ENCODE measurements at regions not wholly inside any gene's neighbourhood (a gene's known extent, or its start where the extent isn't known, plus 50 kb on each side); places are given as distances from the start of the nearest gene placed in this dataset.

DNA sequence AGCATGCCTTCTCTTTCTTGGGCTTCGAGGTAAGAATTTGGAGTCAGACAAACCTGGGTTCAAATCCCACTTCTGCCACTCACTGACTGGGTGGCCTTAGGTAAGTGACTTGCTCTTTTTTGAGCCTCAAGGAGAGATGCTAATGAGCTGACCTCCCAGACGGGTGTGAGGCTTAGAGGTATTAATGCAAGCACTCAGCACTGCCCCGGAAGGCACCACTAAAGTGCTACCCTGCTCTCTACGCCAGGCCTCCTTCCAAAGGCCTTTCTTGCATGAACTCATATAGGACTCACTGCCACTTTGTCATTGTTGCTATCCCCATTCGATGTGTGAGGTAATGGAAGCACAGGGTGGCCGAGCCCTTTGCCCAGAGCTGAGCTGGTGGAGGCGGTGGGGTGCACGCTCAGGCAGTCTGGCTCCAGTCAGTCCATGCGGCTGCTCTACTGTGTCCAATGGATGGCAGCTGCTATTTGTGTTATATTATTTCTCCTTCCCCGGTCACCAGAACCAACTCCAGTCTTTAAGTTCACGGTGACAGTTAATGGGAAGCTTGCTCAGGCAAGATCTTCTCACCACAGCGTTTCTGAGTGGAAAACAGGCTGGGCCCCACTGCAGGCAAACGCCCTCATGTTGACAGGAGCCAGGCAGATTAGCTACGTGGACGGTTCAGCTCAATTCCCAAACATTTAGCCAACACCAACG, 55.2 kb upstream of the MLN start:
- Histone ChIP-seq H3K4me2 (ENCODE audit: insufficient read depth, low read length) (no peak overlapping the region), H2AFZ (ENCODE audit: low read depth, low read length) (no peak overlapping the region), H3K4me3 (ENCODE audit: low read depth in 1 of 2, low read length in 2 of 2) (no peak overlapping the region)

GRCh38 chr6:33857932-33858475, 54.2 kb upstream of the MLN start:
- peaks cover 50% of the 10 kb centered on the region for H4K20me1 ChIP-seq (ENCODE audit: insufficient read depth, low read length)
- no peak for TF ChIP-seq EZH2 (IDR thresholded peaks at IDR 0.05; ENCODE audit: borderline replicate concordance, low read depth, low read length, severe bottlenecking)
- TF ChIP-seq, protein P1, sequence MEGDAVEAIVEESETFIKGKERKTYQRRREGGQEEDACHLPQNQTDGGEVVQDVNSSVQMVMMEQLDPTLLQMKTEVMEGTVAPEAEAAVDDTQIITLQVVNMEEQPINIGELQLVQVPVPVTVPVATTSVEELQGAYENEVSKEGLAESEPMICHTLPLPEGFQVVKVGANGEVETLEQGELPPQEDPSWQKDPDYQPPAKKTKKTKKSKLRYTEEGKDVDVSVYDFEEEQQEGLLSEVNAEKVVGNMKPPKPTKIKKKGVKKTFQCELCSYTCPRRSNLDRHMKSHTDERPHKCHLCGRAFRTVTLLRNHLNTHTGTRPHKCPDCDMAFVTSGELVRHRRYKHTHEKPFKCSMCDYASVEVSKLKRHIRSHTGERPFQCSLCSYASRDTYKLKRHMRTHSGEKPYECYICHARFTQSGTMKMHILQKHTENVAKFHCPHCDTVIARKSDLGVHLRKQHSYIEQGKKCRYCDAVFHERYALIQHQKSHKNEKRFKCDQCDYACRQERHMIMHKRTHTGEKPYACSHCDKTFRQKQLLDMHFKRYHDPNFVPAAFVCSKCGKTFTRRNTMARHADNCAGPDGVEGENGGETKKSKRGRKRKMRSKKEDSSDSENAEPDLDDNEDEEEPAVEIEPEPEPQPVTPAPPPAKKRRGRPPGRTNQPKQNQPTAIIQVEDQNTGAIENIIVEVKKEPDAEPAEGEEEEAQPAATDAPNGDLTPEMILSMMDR (IDR thresholded peaks at IDR 0.05; ENCODE audit: borderline replicate concordance, extremely low read depth, low read length, poor library complexity, severe bottlenecking) = no peak
- no peaks in the 10 kb centered on the region for H3K9me3 ChIP-seq (ENCODE audit: insufficient read depth, low read length, severe bottlenecking)
- H3K4me1 ChIP-seq (ENCODE audit: insufficient read depth, low read length) = no peaks in the 10 kb centered on the region
- DNase-seq = no peak
- H3K36me3 ChIP-seq (ENCODE audit: insufficient read depth, low read length) = no peaks in the 10 kb centered on the region
- H2AFZ ChIP-seq (ENCODE audit: low read depth, low read length) = no peak overlapping the region
- H3K4me2 ChIP-seq (ENCODE audit: insufficient read depth, low read length) = no peak overlapping the region
- no peaks in the 10 kb centered on the region for H3K79me2 ChIP-seq (ENCODE audit: insufficient read depth, low read length)
- no peak overlapping the region for H3K27ac ChIP-seq (ENCODE audit: low read length)
- no peak overlapping the region for H3K4me3 ChIP-seq (ENCODE audit: low read depth in 1 of 2, low read length in 2 of 2)
- H3K27me3 ChIP-seq (ENCODE audit: insufficient read depth, low read length, poor library complexity) = peaks cover 44% of the 10 kb centered on the region
- no peak for ATAC-seq (ENCODE audit: insufficient read depth, low read depth)
- H3K9ac ChIP-seq (ENCODE audit: low read depth, low read length) = no peak overlapping the region

More for the DNA sequence above, 55.2 kb upstream of the MLN start:
- H4K20me1 ChIP-seq (ENCODE audit: insufficient read depth, low read length) = peaks cover 47% of the 10 kb centered on the region
- ATAC-seq (ENCODE audit: insufficient read depth, low read depth) = no peak
- DNase-seq = no peak
- H3K27ac ChIP-seq (ENCODE audit: low read length) = no peak overlapping the region
- TF ChIP-seq, protein P1 (IDR thresholded peaks at IDR 0.05; ENCODE audit: borderline replicate concordance, extremely low read depth, low read length, poor library complexity, severe bottlenecking) = no peak
- TF ChIP-seq EZH2 (IDR thresholded peaks at IDR 0.05; ENCODE audit: borderline replicate concordance, low read depth, low read length, severe bottlenecking) = no peak
- no peaks in the 10 kb centered on the region for H3K4me1 ChIP-seq (ENCODE audit: insufficient read depth, low read length)
- no peaks in the 10 kb centered on the region for H3K36me3 ChIP-seq (ENCODE audit: insufficient read depth, low read length)
- H3K9me3 ChIP-seq (ENCODE audit: insufficient read depth, low read length, severe bottlenecking) = no peaks in the 10 kb centered on the region
- H3K9ac ChIP-seq (ENCODE audit: low read depth, low read length) = no peak overlapping the region
- H3K79me2 ChIP-seq (ENCODE audit: insufficient read depth, low read length) = no peaks in the 10 kb centered on the region
- peaks cover 47% of the 10 kb centered on the region for H3K27me3 ChIP-seq (ENCODE audit: insufficient read depth, low read length, poor library complexity)

GRCh38 chr6:33857093-33857931, 53.5 kb upstream of the MLN start:
- Histone ChIP-seq H4K20me1 (ENCODE audit: insufficient read depth, low read length) (peaks cover 50% of the 10 kb centered on the region), H3K9ac (ENCODE audit: low read depth, low read length) (no peak overlapping the region), H3K27ac (ENCODE audit: low read length) (no peak overlapping the region), H3K27me3 (ENCODE audit: insufficient read depth, low read length, poor library complexity) (peaks cover 44% of the 10 kb centered on the region), H3K4me2 (ENCODE audit: insufficient read depth, low read length) (no peak overlapping the region), H3K4me3 (ENCODE audit: low read depth in 1 of 2, low read length in 2 of 2) (no peak overlapping the region), H2AFZ (ENCODE audit: low read depth, low read length) (no peak overlapping the region), H3K36me3 (ENCODE audit: insufficient read depth, low read length) (no peaks in the 10 kb centered on the region), H3K4me1 (ENCODE audit: insufficient read depth, low read length) (no peaks in the 10 kb centered on the region), H3K9me3 (ENCODE audit: insufficient read depth, low read length, severe bottlenecking) (no peaks in the 10 kb centered on the region), H3K79me2 (ENCODE audit: insufficient read depth, low read length) (no peaks in the 10 kb centered on the region)
- no peak for TF ChIP-seq EZH2 (IDR thresholded peaks at IDR 0.05; ENCODE audit: borderline replicate concordance, low read depth, low read length, severe bottlenecking)
- TF ChIP-seq, protein P1 (IDR thresholded peaks at IDR 0.05; ENCODE audit: borderline replicate concordance, extremely low read depth, low read length, poor library complexity, severe bottlenecking) = no peak
- ATAC-seq (ENCODE audit: insufficient read depth, low read depth) (no peak), DNase-seq (no peak)

Data from DND-41 (cell line).